ENCODE measurements at regions not wholly inside any gene's neighbourhood (a gene's known extent, or its start where the extent isn't known, plus 50 kb on each side); places are given as distances from the start of the nearest gene placed in this dataset.

DNA sequence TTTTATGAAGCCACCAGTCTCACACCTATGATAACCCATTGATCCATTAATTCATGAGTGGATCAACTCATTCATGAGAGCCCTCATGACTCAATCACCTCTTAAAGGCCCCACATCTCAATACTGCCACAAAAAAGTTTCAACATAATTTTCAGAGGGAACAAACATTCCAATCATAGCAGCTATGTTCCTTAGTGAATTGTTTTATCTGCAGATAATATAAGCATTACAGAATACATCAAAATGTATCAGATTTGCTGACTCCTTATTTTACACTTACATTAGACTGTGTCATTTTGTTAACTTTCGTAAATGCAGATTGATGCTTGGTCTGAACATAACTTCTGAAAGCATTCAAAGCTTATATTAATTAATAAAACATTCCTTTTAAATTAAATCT is 155.3 kb upstream of the MBNL1 start (continued):
- TF ChIP-seq, protein P1, sequence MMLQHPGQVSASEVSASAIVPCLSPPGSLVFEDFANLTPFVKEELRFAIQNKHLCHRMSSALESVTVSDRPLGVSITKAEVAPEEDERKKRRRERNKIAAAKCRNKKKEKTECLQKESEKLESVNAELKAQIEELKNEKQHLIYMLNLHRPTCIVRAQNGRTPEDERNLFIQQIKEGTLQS (IDR thresholded peaks at IDR 0.05): no peak
- no peak for TF ChIP-seq EGR1 (IDR thresholded peaks at IDR 0.05; ENCODE audit: low read depth)
- TF ChIP-seq ZNF274 (IDR thresholded peaks at IDR 0.05; ENCODE audit: low read depth, low read length): no peak
- no peak for TF ChIP-seq POLR2A (IDR thresholded peaks at IDR 0.05; ENCODE audit: borderline replicate concordance, extremely low read depth, insufficient read depth, insufficient read length)
- no peak for TF ChIP-seq FOSL1 (IDR thresholded peaks at IDR 0.05; ENCODE audit: low read depth)
- no peak for TF ChIP-seq ELF1 (IDR thresholded peaks at IDR 0.05; ENCODE audit: borderline replicate concordance, low read depth)
- TF ChIP-seq RAD21 (IDR thresholded peaks at IDR 0.05; ENCODE audit: low read depth): no peak

DNA sequence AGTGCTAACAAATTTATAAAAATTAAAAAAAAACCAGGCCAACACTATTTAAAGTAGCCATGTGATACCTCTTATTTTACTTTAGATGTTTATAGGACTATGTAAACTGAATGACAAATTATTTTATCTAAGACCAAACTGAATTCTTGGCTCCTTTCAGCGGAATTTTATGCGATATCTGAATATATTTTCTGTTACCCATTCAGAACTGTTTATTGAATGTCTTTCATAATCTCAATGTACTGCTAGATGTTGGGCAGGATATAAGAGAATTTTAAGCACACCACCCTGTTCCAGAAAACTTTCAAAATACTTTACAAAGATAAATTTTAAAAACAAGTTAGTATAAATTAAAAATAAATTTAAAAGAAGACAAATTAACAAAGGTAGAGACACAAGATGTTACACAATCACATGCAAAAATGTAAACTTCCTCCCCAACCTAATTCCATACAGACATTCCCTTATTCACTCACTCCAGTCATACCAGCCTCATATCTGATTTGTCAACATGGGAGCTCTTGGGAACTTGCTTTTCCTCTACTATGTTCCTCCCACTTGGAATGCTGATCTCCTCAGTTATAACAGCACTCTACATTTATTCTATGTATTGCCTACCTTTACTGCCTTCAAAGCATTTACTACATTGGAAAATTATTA is 154.6 kb upstream of the MBNL1 start:
- DNase-seq (ENCODE audit: low read depth, low spot score) (no peak), ATAC-seq (no peak)
- no TSS peak for BruUV-seq (replicated peaks)
- Histone ChIP-seq H3K27ac (ENCODE audit: low read depth, low read length) (no peak overlapping the region), H3K27me3 (ENCODE audit: insufficient read depth, low read length) (no peaks in the 10 kb centered on the region), H3K9me2 (ENCODE audit: insufficient read depth) (no peaks in the 10 kb centered on the region; the same call in 1 of the 2 replicates), H3K9me3 (ENCODE audit: control insufficient read depth in 1 of 2, insufficient read depth in 1 of 2, low read depth in 1 of 2, low read length in 2 of 2) (no peaks in the 10 kb centered on the region), H2AFZ (ENCODE audit: low read depth, low read length, poor library complexity, severe bottlenecking) (no peak overlapping the region), H4K20me1 (ENCODE audit: insufficient read depth) (no peaks in the 10 kb centered on the region), H3K4me1 (ENCODE audit: control insufficient read depth in 1 of 2, insufficient read depth in 2 of 2, low read length in 2 of 2) (no peaks in the 10 kb centered on the region), H3K9ac (ENCODE audit: low read length) (no peak overlapping the region), H3K36me3 (ENCODE audit: control insufficient read depth in 1 of 2, insufficient read depth in 2 of 2, low read length in 2 of 2) (no peaks in the 10 kb centered on the region), H3K4me2 (ENCODE audit: low read length) (no peak overlapping the region), H3K79me2 (ENCODE audit: insufficient read depth, low read length) (no peaks in the 10 kb centered on the region), H3K4me3 (replicated peaks in 1 of 2; ENCODE audit: low read depth in 1 of 2, low read length in 2 of 2) (no peak overlapping the region)
- TF ChIP-seq CEBPB (IDR thresholded peaks at IDR 0.05; ENCODE audit: low read depth) (no peak), FOSL1 (IDR thresholded peaks at IDR 0.05; ENCODE audit: low read depth) (no peak), SIN3A (IDR thresholded peaks at IDR 0.05; ENCODE audit: low read depth) (no peak), CBX3 (IDR thresholded peaks at IDR 0.05; ENCODE audit: low read depth) (no peak), POLR2A (IDR thresholded peaks at IDR 0.05; ENCODE audit: borderline replicate concordance, extremely low read depth, insufficient read depth, insufficient read length) (no peak), ELF1 (IDR thresholded peaks at IDR 0.05; ENCODE audit: borderline replicate concordance, low read depth) (no peak), EGR1 (IDR thresholded peaks at IDR 0.05; ENCODE audit: low read depth) (no peak), EZH2phosphoT487 (IDR thresholded peaks at IDR 0.05; ENCODE audit: borderline replicate concordance) (no peak), YY1 (IDR thresholded peaks at IDR 0.05; ENCODE audit: extremely low read depth, insufficient replicate concordance, low read depth, low read length) (no peak), SRF (IDR thresholded peaks at IDR 0.05; ENCODE audit: low read depth) (no peak), ZNF274 (IDR thresholded peaks at IDR 0.05; ENCODE audit: low read depth, low read length) (no peak), SP1 (IDR thresholded peaks at IDR 0.05; ENCODE audit: low read depth) (no peak)
- TF ChIP-seq, protein P1 (IDR thresholded peaks at IDR 0.05): no peak
- TF ChIP-seq, protein P2, sequence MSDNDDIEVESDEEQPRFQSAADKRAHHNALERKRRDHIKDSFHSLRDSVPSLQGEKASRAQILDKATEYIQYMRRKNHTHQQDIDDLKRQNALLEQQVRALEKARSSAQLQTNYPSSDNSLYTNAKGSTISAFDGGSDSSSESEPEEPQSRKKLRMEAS (IDR thresholded peaks at IDR 0.05): no peak
- TF ChIP-seq, protein P3, sequence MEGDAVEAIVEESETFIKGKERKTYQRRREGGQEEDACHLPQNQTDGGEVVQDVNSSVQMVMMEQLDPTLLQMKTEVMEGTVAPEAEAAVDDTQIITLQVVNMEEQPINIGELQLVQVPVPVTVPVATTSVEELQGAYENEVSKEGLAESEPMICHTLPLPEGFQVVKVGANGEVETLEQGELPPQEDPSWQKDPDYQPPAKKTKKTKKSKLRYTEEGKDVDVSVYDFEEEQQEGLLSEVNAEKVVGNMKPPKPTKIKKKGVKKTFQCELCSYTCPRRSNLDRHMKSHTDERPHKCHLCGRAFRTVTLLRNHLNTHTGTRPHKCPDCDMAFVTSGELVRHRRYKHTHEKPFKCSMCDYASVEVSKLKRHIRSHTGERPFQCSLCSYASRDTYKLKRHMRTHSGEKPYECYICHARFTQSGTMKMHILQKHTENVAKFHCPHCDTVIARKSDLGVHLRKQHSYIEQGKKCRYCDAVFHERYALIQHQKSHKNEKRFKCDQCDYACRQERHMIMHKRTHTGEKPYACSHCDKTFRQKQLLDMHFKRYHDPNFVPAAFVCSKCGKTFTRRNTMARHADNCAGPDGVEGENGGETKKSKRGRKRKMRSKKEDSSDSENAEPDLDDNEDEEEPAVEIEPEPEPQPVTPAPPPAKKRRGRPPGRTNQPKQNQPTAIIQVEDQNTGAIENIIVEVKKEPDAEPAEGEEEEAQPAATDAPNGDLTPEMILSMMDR (IDR thresholded peaks at IDR 0.05 in 2 of 3, conservative IDR thresholded peaks at IDR 0.05 in 1 of 3; ENCODE audit: borderline replicate concordance in 1 of 3, insufficient read depth in 1 of 3, low read depth in 2 of 3, low read length in 2 of 3): no peak
- TF ChIP-seq, protein P4, sequence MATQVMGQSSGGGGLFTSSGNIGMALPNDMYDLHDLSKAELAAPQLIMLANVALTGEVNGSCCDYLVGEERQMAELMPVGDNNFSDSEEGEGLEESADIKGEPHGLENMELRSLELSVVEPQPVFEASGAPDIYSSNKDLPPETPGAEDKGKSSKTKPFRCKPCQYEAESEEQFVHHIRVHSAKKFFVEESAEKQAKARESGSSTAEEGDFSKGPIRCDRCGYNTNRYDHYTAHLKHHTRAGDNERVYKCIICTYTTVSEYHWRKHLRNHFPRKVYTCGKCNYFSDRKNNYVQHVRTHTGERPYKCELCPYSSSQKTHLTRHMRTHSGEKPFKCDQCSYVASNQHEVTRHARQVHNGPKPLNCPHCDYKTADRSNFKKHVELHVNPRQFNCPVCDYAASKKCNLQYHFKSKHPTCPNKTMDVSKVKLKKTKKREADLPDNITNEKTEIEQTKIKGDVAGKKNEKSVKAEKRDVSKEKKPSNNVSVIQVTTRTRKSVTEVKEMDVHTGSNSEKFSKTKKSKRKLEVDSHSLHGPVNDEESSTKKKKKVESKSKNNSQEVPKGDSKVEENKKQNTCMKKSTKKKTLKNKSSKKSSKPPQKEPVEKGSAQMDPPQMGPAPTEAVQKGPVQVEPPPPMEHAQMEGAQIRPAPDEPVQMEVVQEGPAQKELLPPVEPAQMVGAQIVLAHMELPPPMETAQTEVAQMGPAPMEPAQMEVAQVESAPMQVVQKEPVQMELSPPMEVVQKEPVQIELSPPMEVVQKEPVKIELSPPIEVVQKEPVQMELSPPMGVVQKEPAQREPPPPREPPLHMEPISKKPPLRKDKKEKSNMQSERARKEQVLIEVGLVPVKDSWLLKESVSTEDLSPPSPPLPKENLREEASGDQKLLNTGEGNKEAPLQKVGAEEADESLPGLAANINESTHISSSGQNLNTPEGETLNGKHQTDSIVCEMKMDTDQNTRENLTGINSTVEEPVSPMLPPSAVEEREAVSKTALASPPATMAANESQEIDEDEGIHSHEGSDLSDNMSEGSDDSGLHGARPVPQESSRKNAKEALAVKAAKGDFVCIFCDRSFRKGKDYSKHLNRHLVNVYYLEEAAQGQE (IDR thresholded peaks at IDR 0.05; ENCODE audit: low read depth): no peak
- ChIA-PET CTCF (interaction anchor here (0.8 to 1.1 kb wide), 2 partner anchors 9 kb away, joined by 3 read pairs; no protein-coding TSS in a partner anchor), POLR2A (no interaction called here), RAD21 (ENCODE audit: low non-redundant PET in 1 of 2, low total read pairs in 2 of 2, uncharacterized antibody in 2 of 2, unreplicated experiment in 2 of 2) (no interaction called here)
- intact Hi-C loops (cut with micrococcal nuclease): no loop called here

Measured in HCT116 (cell line).